ENCODE measurements at regions not wholly inside any gene's neighbourhood (a gene's known extent, or its start where the extent isn't known, plus 50 kb on each side); places are given as distances from the start of the nearest gene placed in this dataset.
"Not testable (repeated sequence)": the region's sequence is repeated elsewhere in the genome, so short reads cannot be mapped to it uniquely, and the experiment has no call there.

GRCh38 chr1:145191272-145191675, 50.7 kb downstream of the PPIAL4D start:
- H3K4me3 Mint-ChIP-seq, result peak overlapping the region in 7 of 10 donors; percentile 16 to 62 (median 39)
- POLR2A ChIA-PET, H3K9me3 Mint-ChIP-seq, H3K36me3 Mint-ChIP-seq, H3K27me3 Mint-ChIP-seq: not testable (repeated sequence)
- H3K27ac Mint-ChIP-seq, result peak overlapping the region in 9 of 10 donors; percentile 62 to 95 (median 82)
- ATAC-seq (peak; percentile 71 to 80), DNase-seq (peak in 4 of 10 donors; percentile 6 to 63 (median 58))
- peaks cover 3 to 19% (median 11%) of the 10 kb centered on the region in 4 donors for H3K4me1 Mint-ChIP-seq

GRCh38 chr1:145189543-145190030, 52.4 kb downstream of the PPIAL4D start:
- Mint-ChIP-seq H3K4me3 (peak overlapping the region in 9 of 10 donors; percentile 54 to 84 (median 75)), H3K4me1 (peaks cover 3 to 20% (median 12%) of the 10 kb centered on the region in 4 donors), H3K27ac (peak overlapping the region; percentile 92 to 97 (median 94))
- H3K27me3 Mint-ChIP-seq, DNase-seq, ATAC-seq, POLR2A ChIA-PET, H3K9me3 Mint-ChIP-seq, H3K36me3 Mint-ChIP-seq: not testable (repeated sequence)

- H3K27me3 Mint-ChIP-seq, H3K9me3 Mint-ChIP-seq, H3K36me3 Mint-ChIP-seq, POLR2A ChIA-PET: not testable (repeated sequence)
- ATAC-seq, result peak; percentile 30 to 48
- peak in 9 of 10 donors; percentile 7 to 68 (median 37) for DNase-seq
- H3K27ac Mint-ChIP-seq, result peak overlapping the region; percentile 92 to 97 (median 94)
- peak overlapping the region; percentile 31 to 84 (median 68) for H3K4me3 Mint-ChIP-seq
- peaks cover 3 to 18% (median 11%) of the 10 kb centered on the region in 4 donors for H3K4me1 Mint-ChIP-seq
Observed at GRCh38 chr1:145188869-145189542, 53.0 kb downstream of the PPIAL4D start.

- H3K27me3 Mint-ChIP-seq, H3K9me3 Mint-ChIP-seq, POLR2A ChIA-PET, H3K4me3 Mint-ChIP-seq, H3K36me3 Mint-ChIP-seq: not testable (repeated sequence)
- ATAC-seq (peak; percentile 94 to 99), DNase-seq (peak in 3 of 10 donors; percentile 23 to 38 (median 35))
- Mint-ChIP-seq H3K4me1 (peaks cover 0 to 12% (median 4%) of the 10 kb centered on the region in 4 donors), H3K27ac (peak overlapping the region in 6 of 10 donors; percentile 44 to 77 (median 49))
Observed at GRCh38 chr1:145182606-145183413, 59.2 kb downstream of the PPIAL4D start.

- DNase-seq, result peak in 8 of 10 donors; percentile 44 to 75 (median 60)
- peak overlapping the region in 2 of 10 donors; percentile 34 to 44 for H3K27ac Mint-ChIP-seq
Observed at GRCh38 chr1:145176285-145176925, 65.6 kb downstream of the PPIAL4D start.

GRCh38 chr1:145174377-145174776, 67.6 kb downstream of the PPIAL4D start:
- Mint-ChIP-seq H3K4me3 (peak overlapping the region in 7 of 10 donors; percentile 12 to 71 (median 54)), H3K27ac (peak overlapping the region in 8 of 10 donors; percentile 70 to 84 (median 77))
- POLR2A ChIA-PET, result not testable (repeated sequence)

More at GRCh38 chr1:145176285-145176925, 65.6 kb downstream of the PPIAL4D start:
- H3K36me3 Mint-ChIP-seq, H3K4me1 Mint-ChIP-seq, POLR2A ChIA-PET, H3K27me3 Mint-ChIP-seq, H3K9me3 Mint-ChIP-seq: not testable (repeated sequence)
- H3K4me3 Mint-ChIP-seq, result peak overlapping the region in 1 of 10 donors; percentile 20
- ATAC-seq, result peak; percentile 93 to 96

GRCh38 chr1:145168220-145168848, 72.6 kb downstream of the FAM72D start:
- POLR2A ChIA-PET, H3K27me3 Mint-ChIP-seq, H3K4me1 Mint-ChIP-seq, H3K9me3 Mint-ChIP-seq, H3K36me3 Mint-ChIP-seq: not testable (repeated sequence)
- Mint-ChIP-seq H3K4me3 (peak overlapping the region in 2 of 10 donors; percentile 39 to 62), H3K27ac (peak overlapping the region in 1 of 10 donors; percentile 38)
- ATAC-seq (peak; percentile 40 to 42), DNase-seq (peak in 1 of 10 donors; percentile 26)

More at GRCh38 chr1:145174377-145174776, 67.6 kb downstream of the PPIAL4D start:
- not testable (repeated sequence) for DNase-seq, H3K9me3 Mint-ChIP-seq, H3K27me3 Mint-ChIP-seq, H3K36me3 Mint-ChIP-seq, H3K4me1 Mint-ChIP-seq
- peak; percentile 16 to 20 for ATAC-seq

- DNase-seq, H3K27ac Mint-ChIP-seq, ATAC-seq, H3K27me3 Mint-ChIP-seq, H3K9me3 Mint-ChIP-seq, H3K4me1 Mint-ChIP-seq, H3K36me3 Mint-ChIP-seq, POLR2A ChIA-PET, H3K4me3 Mint-ChIP-seq: not testable (repeated sequence)
Observed at GRCh38 chr1:145164360-145164759, 68.6 kb downstream of the FAM72D start.

Measured in naive thymus-derived CD8-positive, alpha-beta T cell (primary cell).